NCI-H1694 (cell line): ENCODE measurements at regions not wholly inside any gene's neighbourhood (a gene's known extent, or its start where the extent isn't known, plus 50 kb on each side); places are given as distances from the start of the nearest gene placed in this dataset.
"Not testable (repeated sequence)": the region's sequence is repeated elsewhere in the genome, so short reads cannot be mapped to it uniquely, and the experiment has no call there.

ENCODE experiments used
- DNase-seq: peaks from one replicate; lab custom pipeline; 2025; lab: John Stamatoyannopoulos, UW

GRCh38 chr2:153623020-153623419 is 144.5 kb upstream of the RPRM start:
- no peak for DNase-seq

- no peak for DNase-seq
These were observed 148.1 kb upstream of the RPRM start for GRCh38 chr2:153626676-153627075.

GRCh38 chr2:153635494-153635893 is 156.9 kb upstream of the RPRM start:
- no peak for DNase-seq

- no peak for DNase-seq
These were observed 162.5 kb upstream of the RPRM start for GRCh38 chr2:153641046-153641445.

- no peak for DNase-seq
These were observed 166.4 kb upstream of the RPRM start for GRCh38 chr2:153644955-153645354.

- no peak for DNase-seq
These were observed 167.0 kb upstream of the RPRM start for GRCh38 chr2:153645599-153645998.

GRCh38 chr2:153657651-153658050 is 179.1 kb upstream of the RPRM start:
- no peak for DNase-seq

- DNase-seq = no peak
These were observed 183.2 kb upstream of the RPRM start for GRCh38 chr2:153661801-153662200.

GRCh38 chr2:153663371-153663770 is 184.8 kb upstream of the RPRM start:
- no peak for DNase-seq

- not testable (repeated sequence) for DNase-seq
These were observed 185.4 kb upstream of the RPRM start for GRCh38 chr2:153664009-153664408.

GRCh38 chr2:153667475-153667874 is 188.9 kb upstream of the RPRM start:
- no peak for DNase-seq

- no peak for DNase-seq
These were observed 190.4 kb upstream of the RPRM start for GRCh38 chr2:153668923-153669322.

- no peak for DNase-seq
These were observed 161.6 kb upstream of the GALNT13 start for GRCh38 chr2:153710128-153710527.

GRCh38 chr2:153715218-153715850 is 156.4 kb upstream of the GALNT13 start:
- no peak for DNase-seq

GRCh38 chr2:153717060-153717459 is 154.7 kb upstream of the GALNT13 start:
- no peak for DNase-seq

- no peak for DNase-seq
These were observed 132.3 kb upstream of the GALNT13 start for GRCh38 chr2:153739394-153739793.

- DNase-seq = no peak
These were observed 109.8 kb upstream of the GALNT13 start for GRCh38 chr2:153761936-153762335.

GRCh38 chr2:153766415-153766814 is 105.3 kb upstream of the GALNT13 start:
- DNase-seq = no peak

GRCh38 chr2:153770359-153770991 is 101.2 kb upstream of the GALNT13 start:
- DNase-seq = no peak

GRCh38 chr2:153780241-153780640 is 91.5 kb upstream of the GALNT13 start:
- no peak for DNase-seq

GRCh38 chr2:153786016-153786415 is 85.7 kb upstream of the GALNT13 start:
- no peak for DNase-seq

- DNase-seq = no peak
These were observed 84.1 kb upstream of the GALNT13 start for GRCh38 chr2:153787612-153788011.

GRCh38 chr2:153802671-153803070 is 69.1 kb upstream of the GALNT13 start:
- no peak for DNase-seq

GRCh38 chr2:153808679-153809078 is 63.0 kb upstream of the GALNT13 start:
- no peak for DNase-seq
